ENCODE measurements at regions not wholly inside any gene's neighbourhood (a gene's known extent, or its start where the extent isn't known, plus 50 kb on each side); places are given as distances from the start of the nearest gene placed in this dataset.

DNA sequence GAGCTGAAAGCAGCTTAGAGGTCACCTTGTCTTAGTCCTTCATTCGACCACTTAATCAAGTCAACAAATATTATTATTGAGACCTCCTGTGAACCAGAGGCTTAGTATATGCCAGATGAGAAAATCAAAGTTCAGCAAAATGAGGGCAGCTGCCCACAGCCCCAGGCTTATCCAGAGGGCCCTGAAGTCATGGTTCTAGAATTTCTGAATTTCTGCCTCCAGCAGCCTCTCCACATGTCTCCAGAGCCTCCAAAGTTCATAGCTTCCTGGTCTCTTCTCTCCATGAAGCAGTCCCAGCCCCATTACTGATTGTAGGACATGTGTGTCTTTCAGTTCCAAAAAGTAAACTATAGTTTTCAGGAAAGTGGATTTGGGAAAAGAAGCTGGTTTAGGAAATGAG, 96.9 kb upstream of the TSC22D2 start:
- no peak overlapping the region for H3K27ac ChIP-seq
- peaks cover 6% of the 10 kb centered on the region for H3K4me1 ChIP-seq (ENCODE audit: low read depth)
- no peaks in the 10 kb centered on the region for H3K36me3 ChIP-seq
- TF ChIP-seq, protein P1, sequence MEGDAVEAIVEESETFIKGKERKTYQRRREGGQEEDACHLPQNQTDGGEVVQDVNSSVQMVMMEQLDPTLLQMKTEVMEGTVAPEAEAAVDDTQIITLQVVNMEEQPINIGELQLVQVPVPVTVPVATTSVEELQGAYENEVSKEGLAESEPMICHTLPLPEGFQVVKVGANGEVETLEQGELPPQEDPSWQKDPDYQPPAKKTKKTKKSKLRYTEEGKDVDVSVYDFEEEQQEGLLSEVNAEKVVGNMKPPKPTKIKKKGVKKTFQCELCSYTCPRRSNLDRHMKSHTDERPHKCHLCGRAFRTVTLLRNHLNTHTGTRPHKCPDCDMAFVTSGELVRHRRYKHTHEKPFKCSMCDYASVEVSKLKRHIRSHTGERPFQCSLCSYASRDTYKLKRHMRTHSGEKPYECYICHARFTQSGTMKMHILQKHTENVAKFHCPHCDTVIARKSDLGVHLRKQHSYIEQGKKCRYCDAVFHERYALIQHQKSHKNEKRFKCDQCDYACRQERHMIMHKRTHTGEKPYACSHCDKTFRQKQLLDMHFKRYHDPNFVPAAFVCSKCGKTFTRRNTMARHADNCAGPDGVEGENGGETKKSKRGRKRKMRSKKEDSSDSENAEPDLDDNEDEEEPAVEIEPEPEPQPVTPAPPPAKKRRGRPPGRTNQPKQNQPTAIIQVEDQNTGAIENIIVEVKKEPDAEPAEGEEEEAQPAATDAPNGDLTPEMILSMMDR (IDR thresholded peaks at IDR 0.05; ENCODE audit: low read depth, low read length): no peak
- H3K9me3 ChIP-seq (ENCODE audit: low read depth): no peaks in the 10 kb centered on the region
- H3K27me3 ChIP-seq: no peaks in the 10 kb centered on the region
- H3K4me3 ChIP-seq: no peak overlapping the region
- DNase-seq (ENCODE audit: low read depth in 1 of 2, low spot score in 1 of 2): no peak

DNA sequence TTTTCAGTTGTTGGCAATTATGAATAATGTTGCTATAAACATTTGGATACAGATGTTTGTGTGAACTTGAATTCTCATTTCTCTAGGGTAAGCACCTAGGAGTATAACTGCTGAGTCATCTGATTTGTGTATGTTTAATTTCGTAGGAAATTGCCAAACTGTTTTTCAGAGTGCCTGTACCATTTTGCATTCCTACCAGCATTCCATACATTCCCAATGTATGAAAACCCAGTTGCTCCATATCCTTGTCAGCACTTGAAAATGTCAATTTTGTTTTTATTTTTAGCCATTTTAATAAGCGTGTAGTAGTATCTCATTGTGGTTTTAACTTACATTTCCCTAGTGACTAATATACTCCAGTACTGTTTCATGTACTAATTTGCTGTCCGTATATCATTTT, 98.5 kb upstream of the TSC22D2 start:
- no peak overlapping the region for H3K4me3 ChIP-seq
- peak in 1 of 2 donors; percentile 57 for DNase-seq (ENCODE audit: low read depth in 1 of 2, low spot score in 1 of 2)
- no peak overlapping the region for H3K27ac ChIP-seq
- H3K27me3 ChIP-seq: no peaks in the 10 kb centered on the region
- peaks cover 4% of the 10 kb centered on the region for H3K4me1 ChIP-seq (ENCODE audit: low read depth)
- no peaks in the 10 kb centered on the region for H3K36me3 ChIP-seq
- H3K9me3 ChIP-seq (ENCODE audit: low read depth): no peaks in the 10 kb centered on the region
- TF ChIP-seq, protein P1 (IDR thresholded peaks at IDR 0.05; ENCODE audit: low read depth, low read length): no peak

DNA sequence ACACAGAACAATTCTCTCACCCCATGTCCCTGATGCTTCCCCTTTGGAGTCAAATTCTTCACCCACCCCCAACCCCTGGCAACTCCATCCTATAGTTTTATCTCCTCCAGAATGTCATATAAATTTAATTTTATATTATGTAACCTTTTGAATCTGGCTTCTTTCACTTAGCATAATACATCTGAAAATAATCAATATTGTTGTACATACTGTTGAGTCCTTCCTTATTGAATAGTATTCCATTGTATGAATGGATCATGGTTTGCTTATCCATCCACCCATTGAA, 98.9 kb upstream of the TSC22D2 start:
- TF ChIP-seq, protein P1 (IDR thresholded peaks at IDR 0.05; ENCODE audit: low read depth, low read length): no peak
- DNase-seq (ENCODE audit: low read depth in 1 of 2, low spot score in 1 of 2): no peak
- H3K4me1 ChIP-seq (ENCODE audit: low read depth): peaks cover under 1% of the 10 kb centered on the region
- H3K4me3 ChIP-seq: no peak overlapping the region
- no peaks in the 10 kb centered on the region for H3K36me3 ChIP-seq
- H3K9me3 ChIP-seq (ENCODE audit: low read depth): no peaks in the 10 kb centered on the region
- no peaks in the 10 kb centered on the region for H3K27me3 ChIP-seq
- H3K27ac ChIP-seq: no peak overlapping the region

DNA sequence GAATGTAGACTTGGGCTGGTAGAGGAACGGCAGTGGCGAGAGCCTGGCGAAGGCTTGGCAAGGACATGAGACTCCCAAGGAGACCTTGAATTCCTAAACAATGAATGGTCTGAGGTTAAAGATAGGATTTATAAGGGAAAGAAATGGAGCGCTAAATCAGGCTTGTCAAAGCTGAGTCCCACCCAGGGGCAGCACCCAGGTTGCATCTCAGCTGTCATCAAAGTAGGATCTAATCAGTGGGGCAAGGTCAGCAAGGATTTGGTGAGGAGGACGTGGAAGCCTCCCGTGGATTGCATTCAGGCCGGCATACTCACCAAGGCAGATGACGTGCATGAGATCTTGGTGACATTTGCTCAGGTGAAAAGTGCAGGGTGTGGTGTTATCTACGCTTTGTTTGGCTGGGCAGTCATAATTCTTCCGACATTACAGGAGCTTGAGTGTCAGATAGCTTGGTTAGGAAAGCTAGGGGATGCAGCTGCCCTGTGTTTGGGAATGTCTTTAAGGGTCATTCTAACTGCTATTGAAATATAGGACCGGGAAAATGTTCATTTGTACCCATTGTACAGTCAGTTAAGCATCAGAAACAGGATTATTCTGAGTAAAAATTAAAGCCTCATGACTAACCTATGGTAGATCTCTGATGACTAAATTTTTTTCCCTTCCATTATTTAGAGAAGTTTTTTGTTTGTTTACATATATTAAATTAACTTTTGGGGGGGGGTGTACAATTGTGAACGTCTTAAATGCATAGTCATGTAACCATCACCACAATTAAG, 99.4 kb upstream of the TSC22D2 start:
- Histone ChIP-seq H3K27me3 (no peaks in the 10 kb centered on the region), H3K4me3 (no peak overlapping the region), H3K9me3 (ENCODE audit: low read depth) (no peaks in the 10 kb centered on the region), H3K27ac (no peak overlapping the region), H3K4me1 (ENCODE audit: low read depth) (no peaks in the 10 kb centered on the region), H3K36me3 (no peaks in the 10 kb centered on the region)
- DNase-seq (ENCODE audit: low read depth in 1 of 2, low spot score in 1 of 2): peak in 1 of 2 donors; percentile 49
- TF ChIP-seq, protein P1 (IDR thresholded peaks at IDR 0.05; ENCODE audit: low read depth, low read length): no peak

DNA sequence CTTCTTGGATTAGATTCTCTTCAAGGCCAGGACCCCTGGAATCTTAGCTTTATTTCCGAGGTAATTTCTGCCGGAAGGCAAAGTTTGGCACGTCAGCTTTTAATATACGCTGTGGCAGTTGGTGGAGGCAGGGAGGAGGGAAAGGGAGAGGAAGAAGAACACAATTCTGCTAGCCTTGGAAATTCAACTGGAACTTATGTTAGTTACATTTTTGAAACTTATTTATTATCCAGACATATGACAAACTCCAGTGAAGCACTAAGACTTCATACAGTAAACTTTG, 100.1 kb upstream of the TSC22D2 start:
- no peak overlapping the region for H3K4me3 ChIP-seq
- no peaks in the 10 kb centered on the region for H3K36me3 ChIP-seq
- H3K9me3 ChIP-seq (ENCODE audit: low read depth): no peaks in the 10 kb centered on the region
- H3K4me1 ChIP-seq (ENCODE audit: low read depth): no peaks in the 10 kb centered on the region
- no peak overlapping the region for H3K27ac ChIP-seq
- no peak for DNase-seq (ENCODE audit: low read depth in 1 of 2, low spot score in 1 of 2)
- H3K27me3 ChIP-seq: no peaks in the 10 kb centered on the region
- TF ChIP-seq, protein P1 (IDR thresholded peaks at IDR 0.05; ENCODE audit: low read depth, low read length): no peak

Data from cardiac muscle cell (in vitro differentiated cells and primary cell).